ENCODE measurements at regions not wholly inside any gene's neighbourhood (a gene's known extent, or its start where the extent isn't known, plus 50 kb on each side); places are given as distances from the start of the nearest gene placed in this dataset.

DNA sequence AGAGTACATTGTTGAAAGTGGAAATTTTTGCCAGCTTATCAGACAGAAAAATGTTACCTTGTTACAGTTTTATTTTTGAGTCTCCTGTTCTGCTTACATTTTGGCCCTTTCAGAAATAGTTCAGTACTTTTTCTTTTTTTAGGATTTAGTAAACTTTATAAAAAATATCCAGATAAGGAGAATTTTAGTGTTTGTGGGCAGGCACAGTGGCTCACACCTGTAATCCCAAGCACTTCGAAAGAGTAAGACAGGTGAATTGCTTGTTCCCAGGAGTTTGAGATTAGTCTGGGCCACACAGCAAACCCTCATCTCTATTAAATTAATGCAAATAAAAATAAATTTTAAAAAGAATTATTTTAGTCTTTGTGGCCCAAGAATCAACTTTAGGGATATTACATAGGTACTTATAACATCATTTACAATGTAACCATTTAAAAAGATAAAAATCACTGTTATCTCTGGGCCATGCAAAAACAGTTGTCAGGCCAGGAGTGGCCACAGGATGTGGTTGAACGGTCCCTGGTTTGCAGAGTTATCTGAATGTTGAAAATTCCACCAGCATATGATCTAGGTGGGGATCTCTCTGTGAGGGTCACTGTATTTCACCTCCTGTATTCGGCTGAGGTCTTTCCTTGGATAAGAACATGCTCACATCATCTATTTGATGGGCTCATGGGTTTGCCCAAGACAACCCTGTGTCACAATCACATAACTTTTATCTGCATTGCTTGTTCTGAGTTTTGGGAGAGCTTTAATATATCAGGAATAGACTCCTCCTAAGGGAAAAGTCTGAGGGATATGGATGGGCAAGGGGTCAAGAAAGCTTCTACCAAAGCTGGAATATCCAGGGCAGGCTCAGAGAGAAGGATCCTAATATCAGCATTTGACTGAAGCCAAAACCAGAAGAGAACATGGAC lies 91.5 kb downstream of the GGTLC2 start:
- Histone ChIP-seq H3K27ac (no peak overlapping the region), H3K4me3 (no peak overlapping the region), H3K36me3 (no peaks in the 10 kb centered on the region), H3K9me3 (no peaks in the 10 kb centered on the region), H3K27me3 (no peaks in the 10 kb centered on the region), H3K4me1 (no peaks in the 10 kb centered on the region)
- TF ChIP-seq, protein P1, sequence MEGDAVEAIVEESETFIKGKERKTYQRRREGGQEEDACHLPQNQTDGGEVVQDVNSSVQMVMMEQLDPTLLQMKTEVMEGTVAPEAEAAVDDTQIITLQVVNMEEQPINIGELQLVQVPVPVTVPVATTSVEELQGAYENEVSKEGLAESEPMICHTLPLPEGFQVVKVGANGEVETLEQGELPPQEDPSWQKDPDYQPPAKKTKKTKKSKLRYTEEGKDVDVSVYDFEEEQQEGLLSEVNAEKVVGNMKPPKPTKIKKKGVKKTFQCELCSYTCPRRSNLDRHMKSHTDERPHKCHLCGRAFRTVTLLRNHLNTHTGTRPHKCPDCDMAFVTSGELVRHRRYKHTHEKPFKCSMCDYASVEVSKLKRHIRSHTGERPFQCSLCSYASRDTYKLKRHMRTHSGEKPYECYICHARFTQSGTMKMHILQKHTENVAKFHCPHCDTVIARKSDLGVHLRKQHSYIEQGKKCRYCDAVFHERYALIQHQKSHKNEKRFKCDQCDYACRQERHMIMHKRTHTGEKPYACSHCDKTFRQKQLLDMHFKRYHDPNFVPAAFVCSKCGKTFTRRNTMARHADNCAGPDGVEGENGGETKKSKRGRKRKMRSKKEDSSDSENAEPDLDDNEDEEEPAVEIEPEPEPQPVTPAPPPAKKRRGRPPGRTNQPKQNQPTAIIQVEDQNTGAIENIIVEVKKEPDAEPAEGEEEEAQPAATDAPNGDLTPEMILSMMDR (IDR thresholded peaks at IDR 0.05) = no peak
- no peak for TF ChIP-seq POLR2A (IDR thresholded peaks at IDR 0.05)
- TF ChIP-seq POLR2AphosphoS5 (IDR thresholded peaks at IDR 0.05) = no peak
- TF ChIP-seq EP300 (IDR thresholded peaks at IDR 0.05) = no peak
- DNase-seq = no peak
- intact Hi-C loops (cut with DNase I) = no loop called here
- WGBS, 2 donors = 63 to 68% methylated on average over 3 of the region's 3 CpGs

DNA sequence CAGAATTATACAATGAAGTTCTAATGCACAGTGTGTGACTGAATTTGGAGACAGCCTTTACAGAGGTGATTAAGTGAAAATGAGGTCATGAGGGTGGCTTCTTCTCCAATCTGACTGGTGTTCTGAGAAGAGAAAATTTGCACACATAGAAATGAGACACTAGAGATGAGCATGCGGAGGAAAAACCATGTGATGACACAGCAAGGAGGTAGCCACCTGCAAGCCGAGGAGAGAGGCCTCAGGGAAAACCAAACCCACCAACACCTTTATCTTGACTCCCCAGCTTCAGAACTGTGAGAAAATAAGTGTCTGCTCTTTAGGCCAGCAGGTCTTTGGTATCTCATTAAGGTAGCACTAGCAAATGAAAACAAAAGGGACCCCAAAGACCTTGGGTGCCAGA lies 93.2 kb downstream of the GGTLC2 start:
- no peak for DNase-seq
- Histone ChIP-seq H3K9me3 (no peaks in the 10 kb centered on the region), H3K4me1 (no peaks in the 10 kb centered on the region), H3K27ac (no peak overlapping the region), H3K27me3 (no peaks in the 10 kb centered on the region), H3K36me3 (no peaks in the 10 kb centered on the region), H3K4me3 (no peak overlapping the region)
- intact Hi-C loops (cut with DNase I) = no loop called here
- TF ChIP-seq POLR2AphosphoS5 (IDR thresholded peaks at IDR 0.05) = no peak
- TF ChIP-seq POLR2A (IDR thresholded peaks at IDR 0.05) = no peak
- TF ChIP-seq, protein P1 (IDR thresholded peaks at IDR 0.05) = no peak
- TF ChIP-seq EP300 (IDR thresholded peaks at IDR 0.05) = no peak
- 73 to 74% methylated on average over 2 of the region's 2 CpGs for WGBS, 2 donors

- TF ChIP-seq POLR2AphosphoS5 (IDR thresholded peaks at IDR 0.05) (no peak), EP300 (IDR thresholded peaks at IDR 0.05) (no peak), POLR2A (IDR thresholded peaks at IDR 0.05) (no peak)
- TF ChIP-seq, protein P1 (IDR thresholded peaks at IDR 0.05) = no peak
- Histone ChIP-seq H3K36me3 (no peaks in the 10 kb centered on the region), H3K27ac (no peak overlapping the region), H3K4me3 (no peak overlapping the region), H3K27me3 (peaks cover 0 to 8% (median 0%) of the 10 kb centered on the region in 3 donors), H3K9me3 (no peaks in the 10 kb centered on the region), H3K4me1 (no peaks in the 10 kb centered on the region)
- intact Hi-C loops (cut with DNase I) = no loop called here
- no peak for DNase-seq
- 80 to 85% methylated on average over 5 of the region's 5 CpGs for WGBS, 2 donors
Observed at GRCh38 chr22:22738959-22739585, 94.7 kb downstream of the GGTLC2 start.

DNA sequence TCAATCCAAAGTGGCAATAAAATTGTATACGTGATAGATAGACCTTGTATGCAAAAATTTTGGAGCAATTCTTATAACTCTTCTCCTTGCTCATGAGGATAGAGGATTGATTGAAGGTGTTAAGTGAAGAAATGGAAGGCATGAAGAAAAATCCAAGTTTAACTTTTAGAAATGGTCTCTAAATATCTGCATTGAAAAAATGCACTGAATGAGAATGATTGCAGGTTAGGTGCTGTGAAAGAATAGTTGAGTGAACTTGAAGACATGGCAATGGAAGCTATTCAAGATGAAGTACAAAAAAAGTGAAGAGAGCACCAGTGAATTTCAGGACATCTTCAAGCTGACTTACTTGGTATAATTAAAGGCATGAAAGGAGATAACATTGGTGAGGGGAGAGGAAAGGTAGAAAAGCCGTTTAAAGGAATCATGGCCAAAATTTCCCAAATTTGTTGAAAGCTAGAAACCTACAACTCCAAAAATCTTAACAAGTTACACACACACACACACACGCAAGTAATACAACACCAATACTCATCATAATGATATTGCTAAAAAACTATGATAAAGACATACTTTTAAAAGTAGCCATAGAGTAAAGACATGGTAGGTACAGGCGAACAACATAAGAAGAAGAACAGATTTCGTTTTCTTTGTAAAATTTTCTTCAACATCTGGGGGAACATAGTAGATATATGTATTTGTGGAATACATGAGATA lies 96.3 kb downstream of the GGTLC2 start:
- Histone ChIP-seq H3K27ac (no peak overlapping the region), H3K36me3 (no peaks in the 10 kb centered on the region), H3K9me3 (no peaks in the 10 kb centered on the region), H3K4me1 (no peaks in the 10 kb centered on the region), H3K4me3 (no peak overlapping the region), H3K27me3 (peaks cover 0 to 8% (median 0%) of the 10 kb centered on the region in 3 donors)
- no peak for DNase-seq
- no peak for TF ChIP-seq POLR2AphosphoS5 (IDR thresholded peaks at IDR 0.05)
- no peak for TF ChIP-seq POLR2A (IDR thresholded peaks at IDR 0.05)
- TF ChIP-seq EP300 (IDR thresholded peaks at IDR 0.05) = no peak
- TF ChIP-seq, protein P1 (IDR thresholded peaks at IDR 0.05) = no peak
- 65 to 74% methylated on average over 5 of the region's 5 CpGs for WGBS, 2 donors
- intact Hi-C loops (cut with DNase I) = no loop called here

Measured in sigmoid colon (tissue), 6 donors.